ENCODE measurements at regions not wholly inside any gene's neighbourhood (a gene's known extent, or its start where the extent isn't known, plus 50 kb on each side); places are given as distances from the start of the nearest gene placed in this dataset.

GRCh38 chr3:191518861-191519260, 57.9 kb downstream of the PYDC2 start:
- ChIA-PET CTCF (interaction anchor here (0.5 kb wide), 1 partner anchor 396 kb away, joined by 3 read pairs; no protein-coding TSS in a partner anchor), POLR2A (no interaction called here)
- no peak for DNase-seq (ENCODE audit: low read depth, low spot score)
- TF ChIP-seq CTCF (IDR thresholded peaks at IDR 0.05; ENCODE audit: insufficient read depth, low read length, missing control alignments): no peak
- no peak overlapping the region for H3K4me3 ChIP-seq (ENCODE audit: low read depth, low read length)

- TF ChIP-seq CTCF (IDR thresholded peaks at IDR 0.05; ENCODE audit: insufficient read depth, low read length, missing control alignments): no peak
- DNase-seq (ENCODE audit: low read depth, low spot score): no peak
- H3K4me3 ChIP-seq (ENCODE audit: low read depth, low read length): no peak overlapping the region
- ChIA-PET POLR2A (no interaction called here), CTCF (no interaction called here)
These were observed 60.1 kb downstream of the PYDC2 start for GRCh38 chr3:191521055-191521454.

DNA sequence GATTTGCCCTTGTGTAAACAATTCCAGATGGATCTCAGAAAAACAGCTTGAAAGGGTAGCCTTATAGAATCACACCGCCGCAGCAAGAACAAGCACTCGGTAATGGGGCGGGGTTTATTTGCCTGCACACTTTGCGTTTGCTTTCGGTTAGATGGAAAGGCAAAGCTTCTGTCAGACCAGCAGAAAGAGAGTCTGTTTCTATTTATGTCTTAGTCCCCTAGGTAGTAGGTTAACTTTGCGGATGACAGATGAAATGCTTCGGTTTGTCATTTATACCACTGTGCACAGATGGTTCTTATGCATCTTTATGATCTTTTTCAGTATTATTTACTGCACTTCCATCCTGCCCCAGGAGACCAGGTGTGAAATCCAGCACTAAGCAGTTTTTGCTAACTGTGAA, 62.2 kb downstream of the PYDC2 start:
- no peak overlapping the region for H3K4me3 ChIP-seq (ENCODE audit: low read depth, low read length)
- TF ChIP-seq CTCF (IDR thresholded peaks at IDR 0.05; ENCODE audit: insufficient read depth, low read length, missing control alignments): no peak
- POLR2A ChIA-PET: no interaction called here

GRCh38 chr3:191528589-191528988, 67.6 kb downstream of the PYDC2 start:
- ChIA-PET POLR2A (no interaction called here), CTCF (no interaction called here)

More for the DNA sequence above, 62.2 kb downstream of the PYDC2 start:
- no peak for DNase-seq (ENCODE audit: low read depth, low spot score)
- CTCF ChIA-PET: no interaction called here

DNA sequence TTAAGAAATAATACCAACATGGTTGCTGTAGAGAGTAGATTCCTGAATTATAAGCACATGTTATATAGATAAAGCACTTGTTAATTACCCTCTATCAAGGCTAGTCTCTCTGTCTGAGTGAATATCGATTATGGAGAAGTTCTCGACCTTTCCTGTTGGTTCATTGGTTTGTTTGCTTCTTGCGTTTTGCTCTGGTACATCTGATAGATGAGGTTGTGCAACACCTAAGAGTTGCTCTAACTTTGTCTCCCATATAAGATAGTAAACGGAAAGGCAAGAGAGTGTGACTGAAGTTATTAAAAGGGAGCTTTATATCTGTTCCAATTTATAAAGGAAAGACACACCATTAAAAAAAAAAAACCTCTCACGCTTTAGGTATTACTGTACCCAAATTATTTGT, 69.0 kb downstream of the PYDC2 start:
- ChIA-PET POLR2A (no interaction called here), CTCF (no interaction called here)
- no peak overlapping the region for H3K4me3 ChIP-seq (ENCODE audit: low read depth, low read length)
- no peak for DNase-seq (ENCODE audit: low read depth, low spot score)
- no peak for TF ChIP-seq CTCF (IDR thresholded peaks at IDR 0.05; ENCODE audit: insufficient read depth, low read length, missing control alignments)

More at GRCh38 chr3:191528589-191528988, 67.6 kb downstream of the PYDC2 start:
- DNase-seq (ENCODE audit: low read depth, low spot score): no peak
- no peak overlapping the region for H3K4me3 ChIP-seq (ENCODE audit: low read depth, low read length)
- no peak for TF ChIP-seq CTCF (IDR thresholded peaks at IDR 0.05; ENCODE audit: insufficient read depth, low read length, missing control alignments)

DNA sequence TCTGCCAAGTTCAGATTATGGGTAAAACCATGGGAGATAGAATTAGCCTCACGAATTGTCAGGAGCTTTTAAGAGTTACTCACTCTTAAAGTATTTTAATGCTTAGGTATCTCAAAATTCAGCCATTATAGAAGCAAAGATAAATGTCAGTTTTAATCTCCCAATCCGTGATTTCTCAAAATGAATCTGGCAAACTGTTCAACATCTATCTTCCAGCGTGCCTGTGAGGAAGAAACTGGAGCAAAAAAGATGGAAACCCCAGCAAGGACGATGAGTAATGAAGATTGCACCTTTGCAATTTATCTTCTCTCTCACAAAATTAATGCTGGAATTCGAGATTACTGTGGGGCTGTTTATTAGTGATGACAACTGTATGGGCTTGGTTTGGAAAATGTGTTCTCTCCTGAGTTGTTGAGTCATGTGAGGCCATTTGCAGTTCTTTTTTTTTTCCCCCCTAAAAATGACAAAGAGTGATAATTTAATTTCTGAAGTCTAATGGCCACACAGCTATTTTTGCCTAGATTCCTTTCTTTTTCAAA, 70.5 kb downstream of the PYDC2 start:
- H3K4me3 ChIP-seq (ENCODE audit: low read depth, low read length): no peak overlapping the region
- ChIA-PET CTCF (no interaction called here), POLR2A (no interaction called here)
- no peak for TF ChIP-seq CTCF (IDR thresholded peaks at IDR 0.05; ENCODE audit: insufficient read depth, low read length, missing control alignments)
- no peak for DNase-seq (ENCODE audit: low read depth, low spot score)
